H1 (cell line): ENCODE measurements at regions not wholly inside any gene's neighbourhood (a gene's known extent, or its start where the extent isn't known, plus 50 kb on each side); places are given as distances from the start of the nearest gene placed in this dataset.

Experiments used
- CTCF ChIA-PET: fragments of 300-600 bp; sonication (Branson Sonifier 250); formaldehyde crosslinking; loops from one replicate; lab custom pipeline; 2021; ENCODE audit not compliant: partially characterized antibody; lab: Charles Lee
- POLR2A ChIA-PET: fragments of 300-600 bp; sonication (Branson Sonifier 250); formaldehyde crosslinking; loops from one replicate; lab custom pipeline; 2021; ENCODE audit warnings: inconsistent platforms; ENCODE audit not compliant: partially characterized antibody; lab: Charles Lee
- DNase-seq, 2 experiments: peaks; one replicate each; pipeline versions ENCODE4 v3.0.0 to v3.0.0-alpha.2; 2010 to 2022; ENCODE audit warnings: low spot score in 2 of 2, low read depth in 1 of 2, mixed read lengths in 1 of 2
- FAIRE-seq: peaks from 2 replicates; lab custom pipeline; 2011; peaks lifted over from hg19 to GRCh38; lab: Jason Lieb, UNC
- H2AFZ ChIP-seq: 2 replicates; pipeline ENCODE4 v1.8.1; 2012; ENCODE audit warnings: low read length, inconsistent platforms
- H2AK5ac ChIP-seq: 2 replicates; pipeline ENCODE4 v1.6.1; 2013; ENCODE audit warnings: low read depth, low read length
- H2BK120ac ChIP-seq: replicated peaks from 2 replicates; pipeline ENCODE3; 2013; ENCODE audit warnings: low read depth, low read length, inconsistent platforms
- H2BK12ac ChIP-seq: 2 replicates; pipeline ENCODE4 v1.6.1; 2013; ENCODE audit warnings: low read depth, low read length
- H2BK15ac ChIP-seq: 2 replicates; pipeline ENCODE4 v1.6.1; 2013; ENCODE audit warnings: low read length
- H2BK20ac ChIP-seq: 2 replicates; pipeline ENCODE4 v1.6.1; 2013; ENCODE audit warnings: low read length
- H2BK5ac ChIP-seq: 2 replicates; pipeline ENCODE4 v1.6.1; 2013; ENCODE audit warnings: low read depth, low read length
- H3K14ac ChIP-seq: 2 replicates; pipeline ENCODE4 v1.6.1; 2013; ENCODE audit warnings: inconsistent platforms; ENCODE audit not compliant: insufficient read length
- H3K18ac ChIP-seq: 2 replicates; pipeline ENCODE4 v1.6.1; 2013; ENCODE audit warnings: low read length; ENCODE audit errors: extremely low read depth
- H3K23ac ChIP-seq: 2 replicates; pipeline ENCODE4 v1.6.1; 2013; ENCODE audit warnings: inconsistent platforms; ENCODE audit not compliant: insufficient read length
- H3K23me2 ChIP-seq: 2 replicates; pipeline ENCODE4 v1.6.1; 2013; ENCODE audit warnings: low read depth, low read length
- H3K27ac ChIP-seq: 2 replicates; pipeline ENCODE4 v1.6.1; 2011; ENCODE audit warnings: low read depth, low read length, inconsistent platforms
- H3K27me3 ChIP-seq, 4 experiments: replicated peaks in 1 of 4; 1 replicate in 1 of 4; 2 replicates in 3 of 4; pipeline versions ENCODE4 v1.6.1 to v1.8.1; 2011 to 2013; ENCODE audit warnings: low read length in 3 of 4, mild to moderate bottlenecking in 3 of 4, inconsistent platforms in 2 of 4, mixed read lengths in 2 of 4, moderate library complexity in 1 of 4; ENCODE audit not compliant: control insufficient read depth in 3 of 4, insufficient read depth in 3 of 4; ENCODE audit errors: extremely low read depth in 1 of 4
- H3K36me3 ChIP-seq, 4 experiments: 2 replicates each; pipeline versions ENCODE4 v1.6.1 to v1.8.1; 2011 to 2013; ENCODE audit warnings: mild to moderate bottlenecking in 4 of 4, low read length in 3 of 4, moderate library complexity in 2 of 4, control low read depth in 1 of 4, inconsistent platforms in 1 of 4; ENCODE audit not compliant: insufficient read depth in 4 of 4, control insufficient read depth in 2 of 4
- H3K4ac ChIP-seq: replicated peaks from 2 replicates; pipeline ENCODE3; 2013; ENCODE audit warnings: low read length, low read depth, mixed read lengths, inconsistent platforms; ENCODE audit not compliant: insufficient read length
- H3K4me1 ChIP-seq, 4 experiments: replicated peaks in 1 of 4; 1 replicate in 1 of 4; 2 replicates in 3 of 4; pipeline versions ENCODE4 v1.6.1 to v1.8.1; 2011 to 2013; ENCODE audit warnings: low read length in 3 of 4, inconsistent platforms in 2 of 4, mixed read lengths in 1 of 4; ENCODE audit not compliant: insufficient read depth in 4 of 4, control insufficient read depth in 3 of 4
- H3K4me2 ChIP-seq, 2 experiments: 2 replicates each; pipeline versions ENCODE4 v1.6.1 to v1.8.1; 2011 to 2013; ENCODE audit warnings: low read depth in 2 of 2, low read length in 2 of 2, control low read depth in 1 of 2, inconsistent platforms in 1 of 2, mild to moderate bottlenecking in 1 of 2; ENCODE audit not compliant: insufficient read depth in 1 of 2
- H3K4me3 ChIP-seq, 4 experiments: fragments of 200-600, 300-600 bp in 1 of 4; sonication (generic), shearing (Covaris generic), sonication (Bioruptor Twin) in 1 of 4; 2 replicates each; pipeline versions ENCODE4 v1.5.1 to v1.8.1; 2011 to 2016; ENCODE audit warnings: low read length in 4 of 4, low read depth in 3 of 4, control low read depth in 2 of 4, inconsistent platforms in 2 of 4, mild to moderate bottlenecking in 2 of 4, mixed read lengths in 1 of 4, moderate library complexity in 1 of 4; ENCODE audit not compliant: insufficient read depth in 2 of 4; ENCODE audit errors: extremely low read depth in 1 of 4
- H3K56ac ChIP-seq: replicated peaks from 2 replicates; pipeline ENCODE3; 2013; ENCODE audit warnings: low read depth, mild to moderate bottlenecking, mixed read lengths, low read length, inconsistent platforms; ENCODE audit not compliant: insufficient read length
- H3K79me1 ChIP-seq: 2 replicates; pipeline ENCODE4 v1.6.1; 2013; ENCODE audit warnings: low read depth, low read length, control low read depth
- H3K79me2 ChIP-seq, 2 experiments: 2 replicates each; pipeline versions ENCODE4 v1.6.1 to v1.8.1; 2012 to 2013; ENCODE audit warnings: low read length in 2 of 2, mild to moderate bottlenecking in 2 of 2, inconsistent platforms in 1 of 2; ENCODE audit not compliant: insufficient read depth in 2 of 2, control insufficient read depth in 1 of 2
- H3K9ac ChIP-seq, 4 experiments: replicated peaks in 1 of 4; 1 replicate in 1 of 4; 2 replicates in 3 of 4; pipeline versions ENCODE4 v1.6.1 to v1.8.1; 2011 to 2013; ENCODE audit warnings: low read depth in 3 of 4, low read length in 3 of 4, control low read depth in 2 of 4, mild to moderate bottlenecking in 2 of 4, moderate library complexity in 2 of 4, inconsistent platforms in 1 of 4; ENCODE audit errors: extremely low read depth in 1 of 4
- H3K9me3 ChIP-seq, 2 experiments: 2 replicates each; pipeline versions ENCODE4 v1.6.1 to v1.8.1; 2012 to 2013; ENCODE audit warnings: mild to moderate bottlenecking in 2 of 2, moderate library complexity in 2 of 2, control low read depth in 1 of 2, inconsistent platforms in 1 of 2, low read depth in 1 of 2, low read length in 1 of 2, mixed read lengths in 1 of 2; ENCODE audit not compliant: insufficient read depth in 2 of 2
- H4K20me1 ChIP-seq, 2 experiments: replicated peaks in 1 of 2; 2 replicates each; pipeline versions ENCODE3 to v1.8.1; 2011 to 2013; ENCODE audit warnings: inconsistent platforms in 2 of 2, low read length in 2 of 2, mild to moderate bottlenecking in 1 of 2; ENCODE audit not compliant: insufficient read depth in 2 of 2, control insufficient read depth in 1 of 2
- H4K5ac ChIP-seq: 2 replicates; pipeline ENCODE4 v1.6.1; 2013; ENCODE audit warnings: low read length, low read depth, mixed read lengths, inconsistent platforms; ENCODE audit not compliant: insufficient read length
- H4K8ac ChIP-seq: 2 replicates; pipeline ENCODE4 v1.8.0; 2013; ENCODE audit warnings: mild to moderate bottlenecking, moderate library complexity, low read length, inconsistent platforms; ENCODE audit not compliant: insufficient read depth; ENCODE audit errors: extremely low read depth
- H4K91ac ChIP-seq: replicated peaks from 2 replicates; pipeline ENCODE3; 2013; ENCODE audit warnings: low read length, mixed read lengths, inconsistent platforms; ENCODE audit not compliant: insufficient read length
- BACH1 ChIP-seq: IDR thresholded peaks from 2 replicates; pipeline ENCODE4 v1.6.1; 2012; ENCODE audit warnings: low read length, improper control_type of control experiment
- BCL11A ChIP-seq, 2 experiments: IDR thresholded peaks; one replicate each; pipeline ENCODE4 v1.6.1; 2011; ENCODE audit warnings: low read depth in 2 of 2, low read length in 2 of 2, mild to moderate bottlenecking in 2 of 2
- CEBPB ChIP-seq: IDR thresholded peaks from 2 replicates; pipeline ENCODE4 v1.6.1; 2012; ENCODE audit warnings: low read depth, low read length
- CHD1 ChIP-seq: IDR thresholded peaks from 2 replicates; pipeline ENCODE4 v1.6.1; 2012; ENCODE audit warnings: low read depth, low read length, improper control_type of control experiment
- CREB1 ChIP-seq: IDR thresholded peaks from 2 replicates; pipeline ENCODE4 v1.6.1; 2012; ENCODE audit warnings: inconsistent platforms
- EGR1 ChIP-seq: IDR thresholded peaks from 2 replicates; pipeline ENCODE4 v1.6.1; 2011; ENCODE audit warnings: low read depth, low read length, borderline replicate concordance
- GTF2F1 ChIP-seq: IDR thresholded peaks from 2 replicates; pipeline ENCODE4 v1.6.1; 2012; ENCODE audit warnings: low read depth, low read length, improper control_type of control experiment, borderline replicate concordance
- HDAC2 ChIP-seq, 2 experiments: fragments of 300-600 bp in 1 of 2; sonication (generic) in 1 of 2; IDR thresholded peaks; 2 replicates each; pipeline ENCODE4 v1.6.1; 2011 to 2012; ENCODE audit warnings: low read depth in 2 of 2, low read length in 2 of 2, mild to moderate bottlenecking in 2 of 2, moderate library complexity in 2 of 2, borderline replicate concordance in 1 of 2, inconsistent platforms in 1 of 2
- JUND ChIP-seq: IDR thresholded peaks from 2 replicates; pipeline ENCODE4 v1.6.1; 2011; ENCODE audit warnings: mild to moderate bottlenecking, improper control_type of control experiment, low read length
- NANOG ChIP-seq: IDR thresholded peaks from 2 replicates; pipeline ENCODE4 v1.6.1; 2011; ENCODE audit warnings: low read length, low read depth, mild to moderate bottlenecking, inconsistent platforms; ENCODE audit not compliant: insufficient read depth, poor library complexity, severe bottlenecking
- NRF1 ChIP-seq: IDR thresholded peaks from 2 replicates; pipeline ENCODE4 v1.6.1; 2011; ENCODE audit warnings: mild to moderate bottlenecking, low read depth, low read length, improper control_type of control experiment
- POLR2AphosphoS5 ChIP-seq: IDR thresholded peaks from 2 replicates; pipeline ENCODE4 v1.6.1; 2011; ENCODE audit warnings: low read depth, low read length
- TBP ChIP-seq: IDR thresholded peaks from 2 replicates; pipeline ENCODE4 v1.6.1; 2011; ENCODE audit warnings: low read depth, low read length, improper control_type of control experiment
- ZNF274 ChIP-seq: IDR thresholded peaks from 2 replicates; pipeline ENCODE4 v1.7.0; 2012; ENCODE audit warnings: low read length, borderline replicate concordance; ENCODE audit errors: extremely low read depth
- WGBS, 2 experiments: shearing (Covaris generic) in 1 of 2; methylation state at CpG; one replicate each; pipeline versions ENCODE4 v1.1.6 to v1.1.7; 2013 to 2015; ENCODE audit warnings: low lambda C conversion rate in 2 of 2, mixed read lengths in 2 of 2, inconsistent platforms in 1 of 2, low coverage in 1 of 2, missing lambda C conversion rate in 1 of 2; ENCODE audit not compliant: insufficient replicate concordance in 2 of 2, insufficient coverage in 1 of 2, insufficient read length in 1 of 2; ENCODE audit errors: extremely low coverage in 1 of 2, missing lambda C conversion rate in 1 of 2; 5-methylcytosine and 5-hydroxymethylcytosine counted together

GRCh38 chr2:30396436-30397232, 50.4 kb upstream of the LCLAT1 start:
- no peaks in the 10 kb centered on the region for H3K9me3 ChIP-seq
- H3K56ac ChIP-seq: no peak overlapping the region
- H2BK120ac ChIP-seq: no peak overlapping the region
- H3K36me3 ChIP-seq: no peaks in the 10 kb centered on the region
- H3K4ac ChIP-seq: no peak overlapping the region
- no peaks in the 10 kb centered on the region for H3K23me2 ChIP-seq
- no peak overlapping the region for H2AFZ ChIP-seq
- H4K20me1 ChIP-seq: no peaks in the 10 kb centered on the region
- no peak overlapping the region for H2AK5ac ChIP-seq
- no peak overlapping the region for H2BK5ac ChIP-seq
- H4K91ac ChIP-seq: no peak overlapping the region
- DNase-seq: no peak
- H3K23ac ChIP-seq: no peak overlapping the region
- H3K27me3 ChIP-seq: no peaks in the 10 kb centered on the region
- H3K4me2 ChIP-seq: no peak overlapping the region
- no peak overlapping the region for H3K9ac ChIP-seq
- no peaks in the 10 kb centered on the region for H3K79me2 ChIP-seq
- no peak overlapping the region for H2BK20ac ChIP-seq
- H3K27ac ChIP-seq: no peak overlapping the region
- CTCF ChIA-PET: interaction anchor here (1.1 to 1.7 kb wide), 3 partner anchors 17 to 188 kb away, joined by 3 to 4 read pairs (median 3); no protein-coding TSS in a partner anchor
- no peak overlapping the region for H2BK12ac ChIP-seq
- no peak overlapping the region for H4K8ac ChIP-seq
- 79% methylated on average over 4 of the region's 4 CpGs; no CpG with 5 or more reads in 1 of the 2 experiments for WGBS, 2 experiments
- no peaks in the 10 kb centered on the region for H3K4me1 ChIP-seq
- POLR2A ChIA-PET: no interaction called here
- no peaks in the 10 kb centered on the region for H3K79me1 ChIP-seq
- H3K4me3 ChIP-seq: no peak overlapping the region
- no peak overlapping the region for H2BK15ac ChIP-seq
- no peak overlapping the region for H3K18ac ChIP-seq
- no peak overlapping the region for H4K5ac ChIP-seq
- FAIRE-seq: no peak
- H3K14ac ChIP-seq: no peak overlapping the region
- no peak for TF ChIP-seq BCL11A (IDR thresholded peaks at IDR 0.05; ENCODE audit: low read depth in 2 of 2, low read length in 2 of 2)
- TF ChIP-seq HDAC2 (IDR thresholded peaks at IDR 0.05; ENCODE audit: borderline replicate concordance in 1 of 2, low read depth in 2 of 2, low read length in 2 of 2): no peak
- no peak for TF ChIP-seq POLR2AphosphoS5
- no peak for TF ChIP-seq TBP
- no peak for TF ChIP-seq ZNF274
- no peak for TF ChIP-seq NRF1
- no peak for TF ChIP-seq BACH1
- TF ChIP-seq JUND: no peak
- no peak for TF ChIP-seq NANOG
- TF ChIP-seq CEBPB: no peak
- no peak for TF ChIP-seq EGR1
- TF ChIP-seq CREB1: no peak
- no peak for TF ChIP-seq CHD1
- TF ChIP-seq GTF2F1: no peak
